Ectodermal cell (in vitro differentiated cells): ENCODE measurements at regions not wholly inside any gene's neighbourhood (a gene's known extent, or its start where the extent isn't known, plus 50 kb on each side); places are given as distances from the start of the nearest gene placed in this dataset.

Experiments
- H3K27ac ChIP-seq: 2 replicates; pipeline ENCODE4 v1.7.0; 2013; ENCODE audit warnings: mild to moderate bottlenecking, low read depth, low read length; ENCODE audit not compliant: insufficient read depth, poor library complexity, severe bottlenecking
- H3K27me3 ChIP-seq: 2 replicates; pipeline ENCODE4 v1.7.0; 2013; ENCODE audit warnings: mild to moderate bottlenecking, low read length; ENCODE audit not compliant: insufficient read depth, control insufficient read depth, poor library complexity, severe bottlenecking
- H3K36me3 ChIP-seq: one replicate; pipeline ENCODE4 v1.7.0; 2013; ENCODE audit warnings: low read length; ENCODE audit not compliant: control insufficient read depth, insufficient read depth
- H3K4me1 ChIP-seq: one replicate; pipeline ENCODE4 v1.7.0; 2013; ENCODE audit warnings: low read length; ENCODE audit not compliant: control insufficient read depth, insufficient read depth
- H3K4me3 ChIP-seq: 2 replicates; pipeline ENCODE4 v1.7.0; 2013; ENCODE audit warnings: low read depth, low read length, control low read depth; ENCODE audit not compliant: insufficient read depth
- H3K9me3 ChIP-seq: 2 replicates; pipeline ENCODE4 v1.7.0; 2013; ENCODE audit warnings: mild to moderate bottlenecking, low read length, moderate library complexity; ENCODE audit not compliant: control insufficient read depth
- WGBS, 2 experiments: methylation state at CpG; one replicate each; pipeline ENCODE4 v1.1.7; 2013; ENCODE audit warnings: missing lambda C conversion rate in 2 of 2; 5-methylcytosine and 5-hydroxymethylcytosine counted together

DNA sequence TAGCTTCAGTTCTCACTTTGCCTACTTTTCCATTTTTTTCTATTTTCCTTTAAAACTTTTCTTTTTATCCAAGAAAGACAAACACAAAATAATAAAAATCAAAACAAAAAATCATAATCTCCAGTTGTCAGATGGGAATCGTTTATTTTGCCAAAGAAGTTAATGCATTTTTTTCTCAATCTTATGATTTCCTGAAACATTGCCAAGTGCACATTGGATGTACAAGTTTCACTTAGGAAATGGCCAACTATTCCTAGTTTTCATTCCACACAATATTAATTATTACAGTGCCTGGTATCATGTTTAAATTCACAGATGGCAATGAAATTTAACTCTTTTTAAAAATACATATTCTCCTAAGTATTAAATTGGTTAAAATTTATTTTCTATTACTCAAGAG is 1050.5 kb downstream of the TTLL7 start:
- Histone ChIP-seq H3K9me3 (no peaks in the 10 kb centered on the region), H3K4me3 (no peak overlapping the region), H3K27ac (no peak overlapping the region), H3K36me3 (no peaks in the 10 kb centered on the region), H3K4me1 (no peaks in the 10 kb centered on the region), H3K27me3 (no peaks in the 10 kb centered on the region)
- WGBS, 2 experiments, result 95 to 100% methylated on average over 1 of the region's 1 CpG

DNA sequence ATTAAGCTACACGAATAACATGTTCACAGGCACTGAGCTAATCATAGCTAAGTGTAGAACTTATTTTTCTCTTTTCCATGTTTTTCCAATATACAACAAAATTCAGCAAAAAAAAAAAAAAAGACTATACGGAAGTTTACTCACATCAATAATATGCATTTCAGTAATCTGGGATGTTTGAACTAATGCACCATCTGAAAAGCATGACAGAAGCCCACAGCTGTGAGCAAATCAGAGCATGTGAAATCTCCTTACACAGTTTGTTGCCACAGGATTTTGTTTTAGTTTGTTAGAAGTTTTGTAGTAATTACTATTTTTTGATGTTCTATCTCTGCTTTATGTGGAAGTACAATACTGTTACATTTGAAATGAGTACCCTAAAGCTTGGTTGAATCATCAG is 1051.7 kb downstream of the TTLL7 start:
- Histone ChIP-seq H3K36me3 (no peaks in the 10 kb centered on the region), H3K4me3 (no peak overlapping the region), H3K27me3 (no peaks in the 10 kb centered on the region), H3K9me3 (no peaks in the 10 kb centered on the region), H3K27ac (no peak overlapping the region), H3K4me1 (no peaks in the 10 kb centered on the region)
- WGBS, 2 experiments, result 86 to 100% methylated on average over 1 to 2 of the region's 2 CpGs

DNA sequence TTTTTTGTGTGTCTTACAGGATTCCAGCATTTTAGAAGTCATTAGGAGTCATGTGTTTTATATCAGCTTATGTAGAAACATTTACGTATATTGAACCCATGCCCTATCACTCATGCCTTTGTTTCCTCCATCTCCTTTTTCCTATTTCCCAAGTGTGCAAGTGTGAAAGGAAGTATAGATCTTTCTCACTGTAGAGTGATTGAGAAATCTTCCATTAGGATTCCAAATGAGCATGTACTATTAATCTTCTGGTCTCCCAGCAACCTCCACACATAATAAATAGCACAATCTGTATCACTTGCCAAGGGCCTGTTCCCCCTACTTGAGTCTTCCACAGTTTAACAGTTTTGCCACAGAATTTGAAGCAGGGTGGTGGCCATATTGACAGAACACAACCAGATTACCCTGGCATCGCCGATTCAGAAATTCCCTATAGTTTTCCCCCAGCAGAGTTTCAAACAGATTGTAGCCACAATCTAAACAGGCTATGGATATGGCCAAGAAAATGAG is 1052.8 kb downstream of the TTLL7 start:
- Histone ChIP-seq H3K36me3 (no peaks in the 10 kb centered on the region), H3K27me3 (no peaks in the 10 kb centered on the region), H3K4me1 (no peaks in the 10 kb centered on the region), H3K4me3 (no peak overlapping the region), H3K27ac (no peak overlapping the region), H3K9me3 (no peaks in the 10 kb centered on the region)
- WGBS, 2 experiments, result 93 to 100% methylated on average over 2 of the region's 3 CpGs

DNA sequence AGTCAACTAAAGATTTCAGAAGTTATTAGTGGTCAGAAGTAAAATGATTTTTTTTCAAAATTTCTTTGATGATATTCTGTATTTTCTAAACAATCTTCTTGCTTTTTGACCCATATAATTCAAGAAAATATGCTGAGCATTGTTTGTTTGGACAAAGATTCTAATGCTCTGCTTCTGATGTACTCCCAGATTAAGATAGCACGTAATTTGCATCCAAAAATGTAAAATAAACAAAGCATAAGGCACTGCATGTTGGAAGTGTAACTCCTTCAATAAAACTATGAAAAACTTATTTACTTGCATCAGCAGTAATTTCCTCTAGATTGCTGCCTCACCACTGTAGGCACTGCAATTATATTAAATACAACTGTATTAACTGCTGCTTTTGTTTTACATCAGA is 1054.1 kb downstream of the TTLL7 start:
- Histone ChIP-seq H3K4me3 (no peak overlapping the region), H3K9me3 (no peaks in the 10 kb centered on the region), H3K36me3 (no peaks in the 10 kb centered on the region), H3K27ac (no peak overlapping the region), H3K4me1 (no peaks in the 10 kb centered on the region), H3K27me3 (no peaks in the 10 kb centered on the region)
- WGBS, 2 experiments, result 96 to 100% methylated on average over 1 of the region's 1 CpG

DNA sequence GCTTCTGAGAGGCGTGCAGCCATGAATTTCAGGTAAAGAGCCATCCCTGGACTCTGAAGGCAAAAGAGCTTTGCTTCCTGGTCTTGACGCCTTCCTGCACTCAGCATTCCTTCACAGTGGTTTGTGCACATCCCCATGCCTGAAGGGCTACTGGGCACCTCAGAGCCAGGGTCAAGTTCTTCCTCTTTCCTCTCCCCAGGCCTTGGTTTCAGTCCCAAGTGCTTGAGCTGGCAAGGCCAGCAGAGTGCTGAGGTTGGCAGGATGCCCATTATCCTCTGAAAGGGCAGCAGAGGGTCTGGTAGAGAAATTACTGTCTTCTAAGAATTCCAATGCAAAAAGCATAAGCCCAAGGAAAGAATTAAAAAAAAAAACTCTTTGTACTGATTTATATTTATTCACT is 1064.9 kb downstream of the TTLL7 start:
- Histone ChIP-seq H3K27ac (no peak overlapping the region), H3K27me3 (no peaks in the 10 kb centered on the region), H3K9me3 (no peaks in the 10 kb centered on the region), H3K36me3 (no peaks in the 10 kb centered on the region), H3K4me1 (no peaks in the 10 kb centered on the region), H3K4me3 (no peak overlapping the region)
- 92 to 93% methylated on average over 2 of the region's 2 CpGs for WGBS, 2 experiments

DNA sequence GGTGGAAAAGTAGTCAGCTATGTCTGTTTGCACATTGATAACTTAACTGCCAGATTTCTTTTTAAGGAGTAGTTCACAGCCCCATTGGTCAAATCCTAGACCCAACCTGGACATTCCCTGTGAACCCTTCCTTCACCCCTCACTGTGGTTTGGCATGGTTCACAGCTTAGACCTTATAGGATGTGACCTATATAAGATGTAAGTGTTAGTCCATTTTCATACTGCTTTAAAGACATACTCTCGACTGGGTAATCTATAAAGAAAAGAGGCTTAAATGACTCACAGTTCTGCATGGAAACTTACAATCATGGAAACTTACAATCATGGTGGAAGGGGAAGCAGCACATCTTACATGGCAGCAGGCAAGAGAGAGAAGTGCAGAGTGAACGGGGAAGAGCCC is 1066.2 kb downstream of the TTLL7 start:
- no peaks in the 10 kb centered on the region for H3K27me3 ChIP-seq
- no peaks in the 10 kb centered on the region for H3K9me3 ChIP-seq
- H3K4me1 ChIP-seq, result no peaks in the 10 kb centered on the region
- H3K4me3 ChIP-seq, result no peak overlapping the region
- H3K27ac ChIP-seq, result no peak overlapping the region
- WGBS, 2 experiments, result 90 to 100% methylated on average over 2 of the region's 2 CpGs
- H3K36me3 ChIP-seq, result no peaks in the 10 kb centered on the region

DNA sequence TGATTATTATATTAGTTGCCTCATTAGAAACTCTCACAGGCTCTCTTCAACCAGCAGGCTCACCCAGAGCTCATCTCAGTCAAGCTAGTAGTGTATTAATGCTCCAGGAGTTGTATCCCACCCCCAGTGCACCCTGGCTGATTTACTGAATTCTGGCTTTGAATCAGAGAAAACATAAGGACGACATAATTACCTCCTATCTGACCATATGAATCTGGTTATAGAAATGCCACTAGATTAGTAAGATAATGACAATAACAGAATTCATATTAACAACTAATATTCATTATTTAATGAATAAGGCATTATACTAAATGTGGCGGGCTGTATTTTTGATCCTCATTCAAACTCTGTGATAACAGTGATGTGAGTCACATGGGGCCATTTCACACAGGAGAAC is 1066.7 kb downstream of the TTLL7 start:
- H3K36me3 ChIP-seq, result no peaks in the 10 kb centered on the region
- H3K9me3 ChIP-seq, result no peaks in the 10 kb centered on the region
- H3K4me3 ChIP-seq, result no peak overlapping the region
- no peak overlapping the region for H3K27ac ChIP-seq
- no peaks in the 10 kb centered on the region for H3K4me1 ChIP-seq
- WGBS, 2 experiments, result 96% methylated on average over 1 of the region's 2 CpGs
- H3K27me3 ChIP-seq, result no peaks in the 10 kb centered on the region

DNA sequence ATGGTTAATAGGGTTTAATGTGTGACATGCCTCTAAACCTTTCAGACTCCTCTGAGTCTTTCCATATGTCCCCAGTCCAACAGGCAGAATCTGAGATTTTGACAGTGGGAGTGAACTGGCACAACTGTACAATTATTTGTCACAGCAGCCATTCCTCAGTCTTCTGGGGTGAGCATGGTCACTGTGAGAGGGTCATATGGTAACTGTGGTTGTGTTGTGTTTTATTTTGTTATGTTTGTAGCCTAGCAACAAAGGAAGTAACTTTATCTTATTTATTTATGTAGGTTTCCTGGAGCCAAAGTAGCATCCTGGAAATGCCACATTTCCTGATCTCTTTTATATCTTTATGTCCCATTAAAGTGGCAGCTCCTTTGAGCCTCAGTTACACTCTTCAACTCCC is 1067.9 kb downstream of the TTLL7 start:
- no peak overlapping the region for H3K4me3 ChIP-seq
- H3K4me1 ChIP-seq, result no peaks in the 10 kb centered on the region
- no peak overlapping the region for H3K27ac ChIP-seq
- H3K27me3 ChIP-seq, result no peaks in the 10 kb centered on the region
- H3K9me3 ChIP-seq, result no peaks in the 10 kb centered on the region
- no peaks in the 10 kb centered on the region for H3K36me3 ChIP-seq

DNA sequence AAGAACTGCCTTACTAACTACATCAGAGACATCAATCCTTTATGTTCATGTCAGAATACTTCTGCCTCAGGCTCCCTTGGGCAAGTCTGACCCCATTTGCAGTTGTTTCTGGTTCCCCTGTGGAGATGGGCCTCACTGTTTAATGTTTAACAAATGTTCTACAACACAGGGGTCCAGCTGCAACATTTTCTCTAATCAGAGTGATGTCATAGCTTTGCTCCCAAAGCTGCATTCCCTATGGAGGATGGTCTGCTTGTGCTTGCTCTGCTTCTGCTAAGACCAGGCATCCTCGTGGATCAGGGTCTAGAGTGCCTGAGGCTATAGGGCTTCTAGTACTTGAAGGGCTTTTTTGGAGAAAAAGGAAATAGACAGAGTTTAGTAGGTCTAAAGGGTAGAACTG is 1071.2 kb downstream of the TTLL7 start:
- peak overlapping the region; percentile 11 for H3K27ac ChIP-seq
- H3K27me3 ChIP-seq, result no peaks in the 10 kb centered on the region
- 67 to 77% methylated on average over 1 of the region's 1 CpG for WGBS, 2 experiments
- no peaks in the 10 kb centered on the region for H3K4me1 ChIP-seq
- H3K36me3 ChIP-seq, result no peaks in the 10 kb centered on the region
- H3K9me3 ChIP-seq, result no peaks in the 10 kb centered on the region
- no peak overlapping the region for H3K4me3 ChIP-seq

DNA sequence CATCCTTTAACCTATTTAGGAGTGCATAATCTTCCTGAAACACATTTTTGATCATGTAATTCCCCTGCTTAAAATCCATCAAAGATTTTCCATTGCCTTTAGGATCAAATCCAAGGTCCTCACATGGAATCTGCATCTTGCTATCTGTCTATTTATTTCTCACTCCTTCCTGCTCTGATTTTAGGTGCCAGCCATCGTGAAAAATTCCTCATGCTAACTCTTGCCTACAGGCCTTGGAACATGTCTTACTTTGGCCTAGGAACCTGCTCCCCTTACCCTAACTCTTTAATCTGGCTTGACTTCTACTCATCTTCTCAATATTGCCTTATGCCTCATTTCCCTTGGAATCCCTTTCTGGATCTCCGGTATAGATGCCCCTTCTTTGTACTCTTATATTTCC is 1074.3 kb downstream of the TTLL7 start:
- H3K4me1 ChIP-seq, result no peaks in the 10 kb centered on the region
- H3K9me3 ChIP-seq, result no peaks in the 10 kb centered on the region
- 94 to 95% methylated on average over 2 of the region's 2 CpGs for WGBS, 2 experiments
- no peaks in the 10 kb centered on the region for H3K36me3 ChIP-seq
- H3K4me3 ChIP-seq, result no peak overlapping the region
- H3K27ac ChIP-seq, result no peak overlapping the region
- H3K27me3 ChIP-seq, result no peaks in the 10 kb centered on the region

DNA sequence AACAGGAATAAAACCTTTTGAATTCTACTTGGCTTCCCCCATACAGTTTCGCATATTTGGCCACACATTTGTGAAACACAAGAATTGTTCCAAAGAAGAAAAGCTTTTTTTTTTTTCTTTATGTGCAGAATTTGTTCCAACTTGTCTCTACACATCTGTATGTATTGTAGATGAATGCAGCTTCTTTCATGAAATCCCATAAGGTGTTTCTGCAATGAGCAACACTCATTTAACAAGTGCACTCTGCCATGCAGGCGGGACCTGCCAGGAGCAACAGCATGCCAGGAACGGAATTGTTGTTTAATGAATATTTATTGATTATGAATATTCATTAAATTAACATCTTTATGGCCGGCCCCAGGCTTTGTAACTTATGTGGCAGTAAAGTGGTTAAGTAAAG is 1075.0 kb downstream of the TTLL7 start:
- WGBS, 2 experiments, result 74 to 95% methylated on average over 2 of the region's 4 CpGs
- Histone ChIP-seq H3K4me1 (no peaks in the 10 kb centered on the region), H3K27me3 (no peaks in the 10 kb centered on the region), H3K27ac (no peak overlapping the region), H3K36me3 (no peaks in the 10 kb centered on the region), H3K9me3 (no peaks in the 10 kb centered on the region), H3K4me3 (no peak overlapping the region)
